GM12878 (cell line): ENCODE measurements at regions not wholly inside any gene's neighbourhood (a gene's known extent, or its start where the extent isn't known, plus 50 kb on each side); places are given as distances from the start of the nearest gene placed in this dataset.

Experiments used
- ATAC-seq: fragments of 200-7000 bp; cut with Tn5 transposase; 3 replicates; pipeline ENCODE4 v1.9.1; 2020; ENCODE audit warnings: mild to moderate bottlenecking, moderate library complexity
- BruUV-seq: library from RNA; stranded (reverse); fragments of 400-500 nt; replicated peaks from 2 replicates; lab custom pipeline; 2021; lab: Mats Ljungman, UMichigan
- CTCF ChIA-PET: fragments of 300-600 bp; sonication (Branson Sonifier 250); formaldehyde crosslinking; extraction: SDS; loops from one replicate; lab custom pipeline; 2021; ENCODE audit warnings: inconsistent platforms; lab: Yijun Ruan, JAX
- POLR2A ChIA-PET: fragments of 350-600 bp; formaldehyde crosslinking; extraction: SDS; loops from one replicate; lab custom pipeline; 2021; ENCODE audit warnings: inconsistent platforms; lab: Charles Lee
- RAD21 ChIA-PET: fragments of 300-600 bp; sonication (Branson Sonifier 250); formaldehyde crosslinking; loops from one replicate; lab custom pipeline; 2023; ENCODE audit warnings: antibody characterized with exemption; ENCODE audit not compliant: unreplicated experiment; lab: Charles Lee
- SMC1A ChIA-PET: fragments of 300-600 bp; sonication (Branson Sonifier 250); formaldehyde crosslinking; loops from one replicate; lab custom pipeline; 2023; ENCODE audit not compliant: unreplicated experiment, uncharacterized antibody; lab: Charles Lee
- DNase-seq: peaks from one replicate; pipeline ENCODE4 v3.0.0-alpha.2; 2011; ENCODE audit warnings: low read depth, low spot score
- FAIRE-seq: peaks from 3 replicates; lab custom pipeline; 2011; peaks lifted over from hg19 to GRCh38; lab: Jason Lieb, UNC
- H2AFZ ChIP-seq: 2 replicates; pipeline ENCODE4 v1.6.0; 2011; ENCODE audit warnings: low read depth, low read length, control low read depth; ENCODE audit not compliant: control insufficient read depth
- H3K27ac ChIP-seq: 2 replicates; pipeline ENCODE4 v1.5.1; 2011; ENCODE audit warnings: control low read depth; ENCODE audit not compliant: control insufficient read depth, insufficient read depth
- H3K27me3 ChIP-seq, 2 experiments: replicated peaks in 1 of 2; 2 replicates each; pipeline versions ENCODE4 v1.6.0 to v1.6.1; 2011; ENCODE audit warnings: low read length in 1 of 2; ENCODE audit not compliant: control insufficient read depth in 2 of 2, insufficient read depth in 2 of 2
- H3K36me3 ChIP-seq, 2 experiments: 2 replicates each; pipeline ENCODE4 v1.5.1; 2011; ENCODE audit warnings: low read length in 1 of 2; ENCODE audit not compliant: control insufficient read depth in 2 of 2, insufficient read depth in 2 of 2
- H3K4me1 ChIP-seq: 2 replicates; pipeline ENCODE4 v1.6.1; 2011; ENCODE audit warnings: mild to moderate bottlenecking, low read length, moderate library complexity, mixed read lengths; ENCODE audit not compliant: control insufficient read depth, insufficient read depth
- H3K4me2 ChIP-seq: 2 replicates; pipeline ENCODE4 v1.6.0; 2011; ENCODE audit warnings: control low read depth; ENCODE audit not compliant: control insufficient read depth, insufficient read depth
- H3K4me3 ChIP-seq: fragments of 200-600 bp; sonication (generic); 2 replicates; pipeline ENCODE4 v1.5.1; 2016
- H3K79me2 ChIP-seq: 2 replicates; pipeline ENCODE4 v1.6.0; 2011; ENCODE audit warnings: low read length; ENCODE audit not compliant: control insufficient read depth, insufficient read depth
- H3K9ac ChIP-seq: 2 replicates; pipeline ENCODE4 v1.8.0; 2011; ENCODE audit warnings: low read length, control low read depth, mixed read lengths; ENCODE audit not compliant: control insufficient read depth, insufficient read depth
- H3K9me3 ChIP-seq: replicated peaks from 3 replicates; pipeline ENCODE4 v1.5.1; 2011; ENCODE audit warnings: mild to moderate bottlenecking, low read length; ENCODE audit not compliant: control insufficient read depth, insufficient read depth
- H4K20me1 ChIP-seq: 2 replicates; pipeline ENCODE4 v1.6.0; 2011; ENCODE audit not compliant: control insufficient read depth, insufficient read depth
- FOXK2 ChIP-seq: fragments of 450-650 bp; IDR thresholded peaks from 2 replicates; pipeline ENCODE4 v1.6.1; 2017; ENCODE audit warnings: mild to moderate bottlenecking, moderate library complexity
- WGBS: methylation state at CpG from one replicate; pipeline ENCODE4 v1.1.6; 2016; ENCODE audit warnings: low lambda C conversion rate; ENCODE audit not compliant: insufficient replicate concordance, insufficient coverage; ENCODE audit errors: missing lambda C conversion rate; 5-methylcytosine and 5-hydroxymethylcytosine counted together
- in situ Hi-C: fragments of 300-500 bp; cut with MboI; formaldehyde crosslinking; loops from 9 replicates; pipeline ENCODE4 v1.14.3; 2018; ENCODE audit warnings: mixed read lengths
- intact Hi-C: fragments of 100-400 bp; cut with micrococcal nuclease; formaldehyde crosslinking; loops from one replicate; pipeline ENCODE4 v1.14.2; 2022; ENCODE audit not compliant: unreplicated experiment
- TF ChIP-seq, protein P1 (sequence below): IDR thresholded peaks from 2 replicates; pipeline ENCODE4 v1.6.1; 2011; ENCODE audit warnings: borderline replicate concordance, low read depth, mild to moderate bottlenecking, moderate library complexity, low read length; ENCODE audit not compliant: insufficient read depth, poor library complexity, severe bottlenecking
- TF ChIP-seq, protein P2 (sequence below): fragments of 450-650 bp; IDR thresholded peaks from 2 replicates; pipeline ENCODE4 v1.6.1; 2017; ENCODE audit warnings: low read depth, mild to moderate bottlenecking, moderate library complexity

DNA sequence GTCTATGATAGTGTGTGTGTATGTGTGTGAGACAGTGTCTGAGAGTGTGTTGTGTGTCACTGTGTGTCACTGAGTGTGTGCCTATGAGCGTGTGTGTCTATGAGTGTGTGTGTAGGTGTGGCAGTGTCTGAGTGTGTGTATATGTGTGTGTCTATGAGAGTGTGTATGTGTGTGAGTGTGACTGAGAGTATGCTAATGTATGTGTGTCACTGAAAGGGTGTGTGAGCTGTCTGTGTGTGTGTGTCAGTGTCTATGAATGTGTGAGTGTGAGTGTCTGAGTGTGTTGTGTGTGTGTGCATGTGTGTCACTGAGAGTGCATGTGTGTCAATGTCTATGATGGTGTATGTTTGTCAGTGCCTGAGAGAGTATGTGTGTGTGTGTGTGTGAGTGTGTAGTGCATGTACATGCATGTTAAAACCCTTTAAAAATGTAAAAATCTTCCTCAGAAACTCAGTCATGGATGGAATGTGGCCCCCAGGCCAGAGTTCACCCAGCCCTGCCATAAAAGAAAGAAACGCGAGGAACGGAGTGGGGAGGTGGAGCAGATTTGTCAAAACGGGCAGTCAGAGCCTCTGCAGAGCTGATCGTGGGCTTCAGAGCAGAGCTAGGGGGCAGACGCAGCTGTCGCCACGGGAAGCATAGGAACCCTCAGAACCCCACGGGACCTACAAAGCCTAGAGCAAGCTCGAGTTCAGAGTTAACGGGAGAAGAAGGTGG lies 218.8 kb downstream of the CTTN start:
- no peaks in the 10 kb centered on the region for H3K27me3 ChIP-seq
- H3K4me1 ChIP-seq = no peaks in the 10 kb centered on the region
- H3K4me2 ChIP-seq = no peak overlapping the region
- no peak for ATAC-seq
- no peak overlapping the region for H2AFZ ChIP-seq
- no peak overlapping the region for H3K27ac ChIP-seq
- no peaks in the 10 kb centered on the region for H3K36me3 ChIP-seq
- no peak for FAIRE-seq
- no peak overlapping the region for H3K4me3 ChIP-seq
- TF ChIP-seq FOXK2 = no peak
- TF ChIP-seq, protein P1, sequence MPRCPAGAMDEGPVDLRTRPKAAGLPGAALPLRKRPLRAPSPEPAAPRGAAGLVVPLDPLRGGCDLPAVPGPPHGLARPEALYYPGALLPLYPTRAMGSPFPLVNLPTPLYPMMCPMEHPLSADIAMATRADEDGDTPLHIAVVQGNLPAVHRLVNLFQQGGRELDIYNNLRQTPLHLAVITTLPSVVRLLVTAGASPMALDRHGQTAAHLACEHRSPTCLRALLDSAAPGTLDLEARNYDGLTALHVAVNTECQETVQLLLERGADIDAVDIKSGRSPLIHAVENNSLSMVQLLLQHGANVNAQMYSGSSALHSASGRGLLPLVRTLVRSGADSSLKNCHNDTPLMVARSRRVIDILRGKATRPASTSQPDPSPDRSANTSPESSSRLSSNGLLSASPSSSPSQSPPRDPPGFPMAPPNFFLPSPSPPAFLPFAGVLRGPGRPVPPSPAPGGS = peak; percentile 80
- 24% methylated on average over 12 of the region's 12 CpGs for WGBS
- SMC1A ChIA-PET = no interaction called here
- no peak for DNase-seq
- CTCF ChIA-PET = no interaction called here
- H3K9ac ChIP-seq = no peak overlapping the region
- POLR2A ChIA-PET = no interaction called here
- H3K79me2 ChIP-seq = no peaks in the 10 kb centered on the region
- in situ Hi-C loops (no loop called here), intact Hi-C loops (no loop called here)
- RAD21 ChIA-PET = no interaction called here
- H4K20me1 ChIP-seq = no peaks in the 10 kb centered on the region
- no peaks in the 10 kb centered on the region; the same call in 2 of the 3 replicates for H3K9me3 ChIP-seq
- no TSS peak for BruUV-seq

DNA sequence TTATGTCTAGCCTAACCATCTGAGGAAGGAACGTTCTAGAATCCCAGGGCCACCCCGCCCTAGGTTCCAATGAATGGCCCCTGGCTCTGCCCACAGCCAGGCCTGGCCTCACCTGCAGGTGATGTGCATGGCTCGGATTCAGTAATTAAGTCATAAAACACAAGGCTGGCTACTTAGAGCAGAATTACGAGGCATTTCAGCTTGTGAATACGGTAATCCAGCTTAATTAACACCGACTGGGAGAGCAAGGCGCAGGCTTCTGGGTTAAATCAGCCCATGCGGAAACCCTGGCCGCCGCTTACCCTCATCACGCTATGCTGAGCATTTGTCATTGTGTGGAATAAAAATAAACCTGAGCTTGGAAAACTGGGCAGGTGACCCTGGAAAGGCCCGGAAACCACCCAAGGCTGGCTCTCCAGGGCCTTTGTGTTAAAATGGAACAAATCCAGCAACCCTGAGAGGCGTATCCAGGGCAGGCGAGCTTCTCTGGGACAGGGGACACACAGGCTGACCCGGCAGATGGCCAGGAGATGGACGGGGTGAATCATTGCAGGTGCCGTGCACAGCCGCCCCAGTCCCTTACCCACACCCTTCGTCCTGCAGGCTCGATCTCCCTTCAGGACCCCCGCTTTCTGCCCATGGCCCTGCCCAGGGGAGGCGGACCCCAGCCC lies 220.2 kb downstream of the CTTN start:
- intact Hi-C loops (no loop called here), in situ Hi-C loops (no loop called here)
- TF ChIP-seq, protein P2, sequence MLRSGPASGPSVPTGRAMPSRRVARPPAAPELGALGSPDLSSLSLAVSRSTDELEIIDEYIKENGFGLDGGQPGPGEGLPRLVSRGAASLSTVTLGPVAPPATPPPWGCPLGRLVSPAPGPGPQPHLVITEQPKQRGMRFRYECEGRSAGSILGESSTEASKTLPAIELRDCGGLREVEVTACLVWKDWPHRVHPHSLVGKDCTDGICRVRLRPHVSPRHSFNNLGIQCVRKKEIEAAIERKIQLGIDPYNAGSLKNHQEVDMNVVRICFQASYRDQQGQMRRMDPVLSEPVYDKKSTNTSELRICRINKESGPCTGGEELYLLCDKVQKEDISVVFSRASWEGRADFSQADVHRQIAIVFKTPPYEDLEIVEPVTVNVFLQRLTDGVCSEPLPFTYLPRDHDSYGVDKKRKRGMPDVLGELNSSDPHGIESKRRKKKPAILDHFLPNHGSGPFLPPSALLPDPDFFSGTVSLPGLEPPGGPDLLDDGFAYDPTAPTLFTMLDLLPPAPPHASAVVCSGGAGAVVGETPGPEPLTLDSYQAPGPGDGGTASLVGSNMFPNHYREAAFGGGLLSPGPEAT = no peak
- Histone ChIP-seq H3K4me1 (no peaks in the 10 kb centered on the region), H2AFZ (no peak overlapping the region), H3K27me3 (no peaks in the 10 kb centered on the region), H3K79me2 (no peaks in the 10 kb centered on the region), H3K36me3 (no peaks in the 10 kb centered on the region), H3K4me2 (no peak overlapping the region), H4K20me1 (no peaks in the 10 kb centered on the region), H3K27ac (no peak overlapping the region), H3K9ac (no peak overlapping the region), H3K4me3 (no peak overlapping the region), H3K9me3 (no peaks in the 10 kb centered on the region; the same call in 2 of the 3 replicates)
- ChIA-PET SMC1A (no interaction called here), CTCF (no interaction called here), POLR2A (no interaction called here), RAD21 (no interaction called here)
- WGBS = 47% methylated on average over 22 of the region's 22 CpGs
- BruUV-seq = no TSS peak
- DNase-seq (no peak), ATAC-seq (no peak), FAIRE-seq (no peak)
